SHP77 (cell line): ENCODE measurements at regions not wholly inside any gene's neighbourhood (a gene's known extent, or its start where the extent isn't known, plus 50 kb on each side); places are given as distances from the start of the nearest gene placed in this dataset.
"Not testable (repeated sequence)": the region's sequence is repeated elsewhere in the genome, so short reads cannot be mapped to it uniquely, and the experiment has no call there.

Experiments used
- DNase-seq, 2 experiments: peaks; one replicate each; lab custom pipeline; 2025; lab: John Stamatoyannopoulos, UW

DNA sequence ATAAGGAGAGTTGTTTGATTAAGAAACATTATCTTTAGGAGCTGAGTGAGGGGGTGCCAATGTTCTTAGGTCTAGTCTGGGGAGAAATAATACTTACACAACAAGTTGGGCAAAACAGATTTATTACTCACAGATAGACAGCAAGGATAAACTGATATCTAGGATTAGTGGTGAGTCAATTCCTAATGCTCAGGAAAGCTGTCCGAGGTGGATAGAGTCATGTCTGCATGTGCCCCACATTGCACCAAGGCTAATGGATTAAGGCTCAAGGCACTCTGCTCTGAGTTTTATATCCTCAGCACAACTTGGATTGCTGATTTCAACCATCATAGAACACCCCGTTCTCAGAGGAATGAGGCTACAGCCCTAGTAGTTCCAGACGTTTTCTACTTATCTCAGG, 1042.3 kb downstream of the OTOL1 start:
- DNase-seq = no peak

DNA sequence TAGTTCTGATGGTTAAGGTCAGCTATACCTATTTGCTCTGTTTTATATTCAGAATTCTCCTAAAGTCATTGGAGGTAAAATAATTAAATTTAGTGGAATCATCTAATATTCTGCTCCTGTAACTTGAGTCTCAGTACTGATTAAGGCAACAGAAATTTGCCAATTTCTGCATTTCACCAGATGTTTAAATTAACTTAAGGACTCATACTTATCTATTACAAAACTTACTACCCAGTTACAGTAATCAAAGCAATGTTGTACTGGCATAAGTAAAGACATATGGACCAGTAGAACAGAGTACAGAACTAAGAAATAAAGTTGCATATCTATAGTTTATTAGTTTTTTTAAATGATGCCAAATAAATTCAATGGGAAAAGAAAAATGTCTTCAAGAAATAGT, 1043.8 kb downstream of the OTOL1 start:
- DNase-seq = no peak

DNA sequence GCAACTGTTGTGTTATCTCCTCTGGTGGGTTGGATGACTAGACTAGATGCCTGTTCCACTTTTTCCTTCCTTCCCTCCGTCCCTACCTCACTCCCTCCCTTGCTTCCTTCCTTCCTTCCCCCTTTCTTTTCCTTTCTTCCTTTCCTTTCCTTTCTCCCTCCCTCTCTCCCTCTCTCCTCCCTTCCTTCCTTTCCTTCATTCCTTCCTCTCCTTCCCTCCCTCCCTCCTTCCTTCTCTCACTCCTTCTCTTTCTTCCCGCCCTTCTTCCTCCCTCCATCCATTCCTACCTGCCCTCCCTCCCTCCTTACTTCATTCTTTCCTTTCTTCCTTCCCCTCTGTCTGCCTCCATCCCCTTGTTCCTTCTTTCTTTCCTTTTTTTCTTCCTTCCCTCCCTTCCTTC, 1045.3 kb downstream of the OTOL1 start:
- DNase-seq = no peak

GRCh38 chr3:162544246-162544645, 1047.6 kb downstream of the OTOL1 start:
- no peak for DNase-seq

DNA sequence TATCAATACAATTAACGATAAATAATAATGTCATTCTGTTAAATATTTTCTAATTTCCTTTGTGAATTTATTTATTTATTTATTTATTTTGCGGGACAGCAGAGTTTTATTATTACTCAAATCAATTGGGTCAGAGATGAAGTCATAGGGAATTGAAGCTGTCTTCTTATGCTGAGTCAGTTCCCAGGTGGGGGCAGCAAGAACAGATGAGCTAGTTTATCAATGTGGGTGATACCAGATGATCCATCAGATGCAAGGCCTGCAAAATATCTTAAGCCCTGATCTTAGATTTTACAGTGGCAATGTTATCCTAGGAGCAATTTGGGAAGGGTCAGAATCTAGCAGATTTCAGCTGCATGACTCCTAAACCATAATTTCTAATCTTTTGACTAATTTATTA, 1050.3 kb downstream of the OTOL1 start:
- DNase-seq = no peak

DNA sequence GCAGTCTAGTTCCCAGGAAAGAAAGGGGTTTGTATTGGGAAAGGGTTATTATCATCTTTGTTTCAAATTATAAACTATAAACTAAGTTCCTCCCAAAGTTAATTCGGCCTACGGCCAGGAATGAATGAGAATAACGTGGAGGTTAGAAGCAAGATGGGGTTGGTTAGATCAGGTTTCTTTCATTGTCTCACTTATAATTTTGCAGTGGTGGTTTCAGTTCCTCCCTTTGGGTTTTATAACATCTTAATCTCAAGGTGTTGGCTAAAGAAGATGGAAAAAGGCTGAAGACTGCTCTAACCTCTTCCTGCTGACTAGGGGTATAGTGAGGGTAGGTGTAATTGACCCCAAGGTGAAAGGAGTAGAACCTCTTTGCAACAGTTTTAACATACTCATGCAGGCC, 1050.7 kb downstream of the OTOL1 start:
- no peak for DNase-seq

- no peak for DNase-seq
Measured at GRCh38 chr3:162555761-162556160, 1059.2 kb downstream of the OTOL1 start.

DNA sequence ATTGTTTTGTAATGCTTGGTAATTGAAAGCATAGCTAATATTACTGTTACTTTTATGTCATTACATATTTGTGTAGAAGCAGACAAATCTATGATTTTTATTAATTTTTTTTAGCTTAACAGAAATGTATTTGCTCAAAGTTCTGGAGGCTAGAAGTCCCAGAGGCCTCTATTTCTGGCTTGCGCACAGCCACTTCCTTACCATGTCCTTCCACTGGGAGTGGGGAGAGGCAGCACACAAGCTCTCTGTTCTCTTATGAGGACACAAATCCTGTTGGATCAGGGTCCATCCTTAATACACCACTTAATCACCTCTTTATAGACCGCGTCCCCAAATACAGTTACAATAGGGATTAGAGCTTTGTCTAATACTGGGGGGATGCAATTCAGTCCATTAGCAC, 1061.4 kb downstream of the OTOL1 start:
- DNase-seq = no peak

DNA sequence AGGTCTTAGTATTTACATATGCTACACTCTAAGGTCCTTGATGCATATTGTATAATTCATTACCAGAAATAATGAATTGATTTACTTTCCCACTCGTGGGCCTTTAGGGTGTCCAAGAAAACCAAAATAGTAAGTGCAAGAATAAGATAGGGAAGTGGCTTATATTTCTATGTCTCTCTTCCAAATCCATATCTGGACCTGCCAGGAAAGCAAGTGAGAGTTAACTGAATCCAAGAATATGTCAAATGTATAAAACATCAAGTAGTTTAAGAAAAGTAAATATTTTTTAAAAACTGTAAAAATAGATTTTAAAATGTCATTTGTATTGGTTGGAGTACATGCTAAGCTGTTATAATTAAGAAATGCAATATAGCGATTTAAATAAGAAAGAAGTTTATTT, 1072.1 kb downstream of the OTOL1 start:
- no peak for DNase-seq

DNA sequence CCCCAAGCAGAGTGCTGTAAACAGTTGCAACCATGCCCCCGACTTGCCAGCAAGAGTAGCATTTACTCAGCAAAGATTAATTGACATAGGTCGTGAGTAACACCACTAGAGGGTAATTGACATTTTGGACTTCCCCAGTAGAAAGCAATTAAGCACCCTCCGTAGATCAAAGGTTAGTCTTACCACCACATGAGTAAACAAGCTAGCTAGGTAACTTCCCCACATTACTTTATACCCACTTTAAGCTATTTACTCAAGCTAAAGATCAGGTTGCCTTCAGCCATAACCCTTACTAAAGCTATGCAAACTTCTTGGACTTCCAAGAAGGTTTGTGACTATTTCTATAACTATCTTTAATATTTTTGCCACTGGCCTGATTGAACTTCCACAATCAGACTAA, 1072.7 kb downstream of the OTOL1 start:
- no peak for DNase-seq

DNA sequence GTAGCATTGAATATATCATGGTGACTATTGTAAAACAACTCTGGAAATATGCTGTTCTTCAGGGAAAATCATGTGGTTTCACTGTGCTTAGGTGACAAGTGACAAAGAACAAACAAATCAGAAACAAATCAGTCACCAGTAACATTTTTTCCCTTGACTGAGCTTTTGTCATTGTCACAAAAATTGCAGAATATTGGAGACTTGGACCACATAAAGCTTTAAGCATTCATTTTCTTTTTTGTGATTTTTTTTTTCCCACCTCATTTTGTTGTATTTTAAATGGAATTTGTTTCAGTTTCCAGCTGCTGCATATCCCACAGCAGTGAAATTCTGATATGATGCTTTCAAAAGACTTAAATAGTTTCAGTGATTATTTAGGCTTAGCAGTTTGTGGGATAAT, 1088.4 kb downstream of the OTOL1 start:
- no peak for DNase-seq

GRCh38 chr3:162586591-162586990, 1090.0 kb downstream of the OTOL1 start:
- DNase-seq = no peak

DNA sequence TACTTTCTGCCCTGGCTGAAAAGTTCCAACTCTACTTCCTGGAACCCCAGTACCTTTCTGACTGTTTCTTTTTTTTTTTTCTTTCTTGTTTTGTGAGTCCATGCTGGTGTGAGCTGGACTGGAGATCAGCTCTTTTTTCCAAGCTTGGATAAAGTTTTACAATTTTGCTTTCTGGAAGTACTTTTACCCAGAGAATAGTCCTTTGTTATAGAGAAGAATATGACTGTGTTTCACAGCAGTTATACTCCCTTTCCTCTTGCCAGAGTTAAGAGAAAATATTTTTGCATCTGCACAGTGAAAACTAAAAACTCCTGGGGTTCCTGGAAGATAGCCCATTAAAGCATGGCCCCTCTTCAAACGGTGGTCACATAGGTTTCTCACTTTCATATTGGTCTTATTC, 1100.6 kb downstream of the OTOL1 start:
- no peak for DNase-seq

DNA sequence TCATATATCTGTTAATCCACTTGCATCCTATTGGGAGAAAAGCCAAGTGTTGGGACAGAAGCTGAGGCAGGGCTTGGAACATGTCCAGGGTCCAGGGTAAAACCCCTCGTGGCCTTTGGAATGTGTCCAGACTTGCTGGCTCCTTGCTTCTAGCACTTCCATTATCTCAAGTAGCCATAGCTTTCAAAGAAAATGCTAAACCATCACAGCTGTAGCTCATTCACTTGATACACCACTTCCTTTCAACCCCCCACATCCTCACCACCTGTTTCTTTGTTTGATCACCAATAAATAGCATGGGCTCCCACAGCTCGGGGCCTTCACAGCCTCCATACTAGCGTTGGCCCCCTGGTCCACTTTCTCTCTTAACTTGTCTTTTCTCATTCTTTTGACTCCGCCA, 1101.9 kb downstream of the OTOL1 start:
- DNase-seq = peak; percentile 24 to 29

DNA sequence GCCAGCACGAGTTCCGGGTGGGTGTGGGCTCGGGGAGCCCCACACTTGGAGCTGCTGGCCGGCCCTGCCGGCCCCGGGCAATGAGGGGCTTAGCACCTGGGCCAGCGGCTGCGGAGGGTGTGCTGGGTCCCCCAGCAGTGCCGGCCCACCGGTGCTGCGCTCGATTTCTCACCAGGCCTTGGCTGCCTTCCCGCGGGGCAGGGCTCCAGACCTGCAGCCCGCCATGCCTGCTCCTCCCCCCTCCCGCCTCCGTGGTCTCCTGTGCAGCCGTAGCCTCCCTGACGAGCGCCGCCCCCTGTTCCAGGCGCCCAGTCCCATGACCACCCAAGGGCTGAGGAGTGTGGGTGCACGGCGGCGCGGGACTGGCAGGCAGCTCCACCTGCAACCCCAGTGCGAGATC, 1103.1 kb downstream of the OTOL1 start:
- DNase-seq = not testable (repeated sequence)

DNA sequence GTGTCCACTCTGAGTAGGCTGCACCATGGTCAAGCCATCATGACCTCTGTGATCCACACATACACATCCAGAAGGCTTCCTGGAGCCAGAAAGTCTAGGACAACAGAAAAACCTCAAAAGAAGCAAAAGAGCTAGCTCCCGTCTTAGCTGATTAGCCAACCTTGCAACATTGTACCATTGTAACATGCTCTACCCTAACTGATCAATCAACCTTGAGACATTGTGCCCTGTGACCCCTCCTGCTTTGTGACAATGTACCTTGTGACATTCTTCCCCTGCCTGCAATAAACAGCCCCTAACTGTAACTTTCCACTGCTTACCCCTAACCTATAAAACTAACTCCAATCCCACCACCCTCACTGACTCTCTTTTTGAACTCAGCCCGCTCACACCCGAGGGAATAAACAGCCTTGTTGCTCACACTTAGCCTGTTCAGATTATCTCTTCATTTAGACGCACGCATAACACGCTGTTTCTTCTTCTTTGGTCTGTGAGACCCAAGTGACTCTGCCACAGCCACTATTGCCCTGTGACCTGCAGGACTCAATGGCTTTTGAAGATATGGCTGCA, 1104.6 kb downstream of the OTOL1 start:
- no peak for DNase-seq

- no peak for DNase-seq
Measured at GRCh38 chr3:162602619-162603018, 1106.0 kb downstream of the OTOL1 start.

DNA sequence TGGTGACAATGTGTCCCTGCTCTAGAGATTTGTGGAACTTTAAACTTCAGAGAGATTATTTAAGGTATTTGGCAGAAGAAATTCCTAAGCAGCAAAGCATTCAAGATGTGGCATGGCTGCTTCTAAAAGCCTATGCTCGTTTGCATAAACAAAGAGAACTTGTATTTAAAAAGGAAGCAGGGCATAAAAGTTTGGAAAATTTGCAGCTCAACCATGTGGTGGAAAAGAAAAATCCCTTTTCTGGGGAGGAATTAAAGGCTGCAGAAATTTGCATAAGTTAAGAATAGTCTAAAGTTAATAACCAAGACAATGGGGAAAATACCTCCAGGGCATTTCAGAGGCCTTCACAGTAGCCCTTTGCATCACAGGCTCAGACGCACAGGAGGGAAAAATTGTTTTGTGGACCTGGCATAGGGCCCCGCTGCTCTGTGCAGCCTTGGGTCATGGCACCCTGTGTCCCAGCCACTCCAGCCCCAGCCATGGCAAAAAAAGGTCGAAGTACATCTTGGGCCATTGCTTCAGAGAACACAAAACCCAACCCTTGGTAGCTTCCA, 1109.1 kb downstream of the OTOL1 start:
- no peak for DNase-seq

DNA sequence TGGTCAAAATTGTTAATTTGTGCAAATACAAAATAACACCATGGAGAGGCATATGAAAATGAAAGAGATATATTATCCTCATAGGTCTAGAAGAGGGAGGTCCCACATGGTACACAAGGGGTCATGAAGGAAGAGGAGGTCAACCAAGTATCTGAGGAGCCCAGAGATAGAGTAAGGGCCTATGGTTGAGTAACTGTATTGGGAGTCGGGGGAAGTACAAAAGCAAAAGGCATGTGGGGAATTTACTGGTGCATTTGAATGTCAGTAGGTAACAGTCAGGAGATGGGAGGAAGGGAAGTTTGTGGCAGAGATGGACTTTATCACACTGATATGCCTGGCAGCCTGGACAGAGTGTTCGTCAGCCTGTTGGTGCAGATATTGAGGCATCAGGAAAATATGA, 1113.7 kb downstream of the OTOL1 start:
- DNase-seq = no peak

GRCh38 chr3:162612991-162613390, 1116.4 kb downstream of the OTOL1 start:
- no peak for DNase-seq

DNA sequence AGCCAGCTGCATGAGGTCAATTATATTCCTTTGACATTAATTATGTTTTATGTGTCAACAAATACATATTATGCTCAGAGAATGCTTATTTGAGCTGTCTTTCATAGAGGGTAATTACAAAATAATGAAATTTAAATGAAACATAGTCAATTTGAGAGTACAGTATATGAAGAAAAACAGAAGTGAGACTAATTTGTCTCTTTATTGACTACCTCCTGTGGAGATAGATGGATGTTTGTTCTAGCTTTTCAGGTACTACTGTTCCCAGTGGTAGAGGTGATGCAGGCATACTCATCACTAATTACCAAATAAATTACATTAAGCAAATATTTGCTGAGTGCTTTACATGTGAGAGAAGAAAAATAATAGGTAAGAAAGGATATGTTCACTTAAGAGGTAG, 1129.6 kb downstream of the OTOL1 start:
- DNase-seq = no peak

DNA sequence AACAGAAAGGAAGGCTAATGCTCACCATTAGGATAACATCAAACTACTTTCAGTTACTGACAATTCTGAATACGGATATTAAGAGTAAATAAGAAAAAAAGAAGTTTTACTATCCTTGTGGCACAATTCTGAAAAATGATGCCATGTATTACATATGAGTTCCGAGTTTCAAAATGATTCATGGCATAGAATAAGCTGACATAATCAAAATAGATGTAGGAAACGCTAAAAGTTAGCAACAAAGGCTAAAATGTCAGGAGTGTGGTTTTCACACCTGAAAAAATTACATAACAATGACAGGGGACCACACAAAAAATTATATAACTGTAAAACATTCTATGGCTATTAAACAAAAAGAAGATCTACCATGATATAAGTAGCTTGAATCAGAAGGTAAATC, 1131.9 kb downstream of the OTOL1 start:
- DNase-seq = no peak

GRCh38 chr3:162629372-162629771, 1132.8 kb downstream of the OTOL1 start:
- no peak for DNase-seq

DNA sequence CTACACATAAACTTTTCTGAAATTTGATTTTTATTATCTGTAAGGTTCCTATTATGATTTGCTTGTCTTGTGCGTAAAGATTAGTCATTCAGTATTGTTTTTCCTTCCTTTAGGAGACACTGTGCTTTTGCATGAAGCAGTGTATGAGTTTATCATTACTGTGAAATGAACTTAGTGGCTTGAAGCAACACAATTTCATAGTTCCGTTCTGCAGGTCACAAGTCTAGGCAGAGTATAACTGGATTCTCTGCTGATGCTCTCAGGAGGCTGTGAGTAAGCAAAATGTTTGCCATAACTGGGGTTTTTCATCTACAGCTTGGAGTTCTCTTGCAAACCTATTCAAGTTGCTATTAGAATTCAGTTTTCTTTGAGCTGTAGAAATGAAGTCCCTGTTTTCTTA, 1136.1 kb downstream of the OTOL1 start:
- DNase-seq = no peak

DNA sequence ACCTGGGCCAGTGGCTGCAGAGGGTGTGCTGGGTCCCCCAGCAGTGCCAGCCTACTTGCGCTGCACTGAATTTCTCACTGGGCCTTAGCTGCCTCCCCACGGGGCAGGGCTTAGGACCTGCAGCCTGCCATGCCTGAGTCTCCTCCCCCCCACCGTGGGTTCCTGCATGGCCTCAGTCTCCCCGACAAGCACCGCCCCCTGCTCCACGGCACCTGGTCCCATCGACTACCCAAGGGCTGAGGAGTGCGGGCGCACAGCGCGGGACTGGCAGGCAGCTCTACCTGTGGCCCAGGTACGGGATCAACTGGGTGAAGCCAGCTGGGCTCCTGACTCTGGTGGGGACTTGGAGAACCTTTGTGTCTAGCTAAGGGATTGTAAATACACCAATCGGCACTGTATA, 1143.6 kb downstream of the OTOL1 start:
- DNase-seq = not testable (repeated sequence)
